Fibroblast of villous mesenchyme (primary cell): ENCODE measurements at regions not wholly inside any gene's neighbourhood (a gene's known extent, or its start where the extent isn't known, plus 50 kb on each side); places are given as distances from the start of the nearest gene placed in this dataset.

Experiments used
- DNase-seq: peaks from one replicate; pipeline ENCODE4 v3.0.0-alpha.2; 2010; ENCODE audit warnings: low read depth
- H3K4me3 ChIP-seq: 2 replicates; pipeline ENCODE4 v1.5.1; 2011; ENCODE audit warnings: low read depth, mild to moderate bottlenecking, low read length
- TF ChIP-seq, protein P1 (sequence below): IDR thresholded peaks from 2 replicates; pipeline ENCODE4 v1.5.1; 2012; ENCODE audit warnings: low read depth, mild to moderate bottlenecking, low read length; ENCODE audit not compliant: insufficient read depth

DNA sequence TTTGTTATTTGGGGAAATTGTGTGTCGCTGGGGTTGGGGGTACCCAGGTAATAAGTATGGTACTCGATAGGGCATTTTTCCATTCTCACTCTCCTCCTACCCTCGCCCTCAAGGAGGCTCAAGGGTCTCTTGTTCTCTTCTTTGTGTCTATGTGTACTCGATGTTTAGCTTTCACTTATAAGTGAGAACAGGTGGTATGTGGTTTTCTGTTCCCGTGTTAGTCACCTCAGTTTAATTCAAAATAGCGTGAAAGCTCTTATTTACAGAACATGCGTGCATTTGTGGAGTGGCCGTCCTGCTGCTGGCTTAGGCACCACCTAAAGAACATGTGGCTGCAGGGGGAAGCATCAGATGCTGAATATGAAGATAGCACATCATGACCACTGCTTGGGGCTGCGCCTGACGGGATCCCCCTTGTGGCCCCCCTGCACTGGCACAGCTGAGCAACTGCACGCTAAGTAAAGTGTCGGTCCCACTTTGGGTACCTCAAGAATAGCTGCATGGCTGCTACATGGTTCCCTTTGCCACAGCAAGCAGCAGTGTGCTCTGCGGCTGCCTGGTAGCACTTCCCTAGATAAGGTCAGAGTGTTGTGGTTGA lies 569.0 kb downstream of the DCDC2C start:
- no peak for DNase-seq
- TF ChIP-seq, protein P1, sequence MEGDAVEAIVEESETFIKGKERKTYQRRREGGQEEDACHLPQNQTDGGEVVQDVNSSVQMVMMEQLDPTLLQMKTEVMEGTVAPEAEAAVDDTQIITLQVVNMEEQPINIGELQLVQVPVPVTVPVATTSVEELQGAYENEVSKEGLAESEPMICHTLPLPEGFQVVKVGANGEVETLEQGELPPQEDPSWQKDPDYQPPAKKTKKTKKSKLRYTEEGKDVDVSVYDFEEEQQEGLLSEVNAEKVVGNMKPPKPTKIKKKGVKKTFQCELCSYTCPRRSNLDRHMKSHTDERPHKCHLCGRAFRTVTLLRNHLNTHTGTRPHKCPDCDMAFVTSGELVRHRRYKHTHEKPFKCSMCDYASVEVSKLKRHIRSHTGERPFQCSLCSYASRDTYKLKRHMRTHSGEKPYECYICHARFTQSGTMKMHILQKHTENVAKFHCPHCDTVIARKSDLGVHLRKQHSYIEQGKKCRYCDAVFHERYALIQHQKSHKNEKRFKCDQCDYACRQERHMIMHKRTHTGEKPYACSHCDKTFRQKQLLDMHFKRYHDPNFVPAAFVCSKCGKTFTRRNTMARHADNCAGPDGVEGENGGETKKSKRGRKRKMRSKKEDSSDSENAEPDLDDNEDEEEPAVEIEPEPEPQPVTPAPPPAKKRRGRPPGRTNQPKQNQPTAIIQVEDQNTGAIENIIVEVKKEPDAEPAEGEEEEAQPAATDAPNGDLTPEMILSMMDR = no peak
- no peak overlapping the region for H3K4me3 ChIP-seq

DNA sequence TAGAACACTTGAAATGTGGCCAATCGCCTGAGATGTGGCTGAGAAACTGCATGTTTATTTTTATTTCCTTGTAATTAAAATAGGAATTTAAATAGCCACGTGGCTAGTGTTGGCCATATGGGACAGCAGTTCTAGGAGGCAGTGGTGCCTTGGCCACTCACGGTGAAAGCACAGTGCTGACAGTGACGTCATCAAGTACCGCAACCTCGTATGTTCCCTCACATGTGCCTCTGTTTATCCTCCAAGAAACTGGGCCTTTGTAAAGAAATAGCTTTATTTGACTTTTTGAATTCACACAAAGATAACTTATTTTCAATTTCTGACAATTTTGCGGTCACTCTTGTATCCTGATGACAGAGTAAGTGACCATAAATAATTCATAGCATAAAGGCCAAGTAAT lies 575.0 kb downstream of the DCDC2C start:
- DNase-seq = no peak
- no peak overlapping the region for H3K4me3 ChIP-seq
- TF ChIP-seq, protein P1 = no peak

DNA sequence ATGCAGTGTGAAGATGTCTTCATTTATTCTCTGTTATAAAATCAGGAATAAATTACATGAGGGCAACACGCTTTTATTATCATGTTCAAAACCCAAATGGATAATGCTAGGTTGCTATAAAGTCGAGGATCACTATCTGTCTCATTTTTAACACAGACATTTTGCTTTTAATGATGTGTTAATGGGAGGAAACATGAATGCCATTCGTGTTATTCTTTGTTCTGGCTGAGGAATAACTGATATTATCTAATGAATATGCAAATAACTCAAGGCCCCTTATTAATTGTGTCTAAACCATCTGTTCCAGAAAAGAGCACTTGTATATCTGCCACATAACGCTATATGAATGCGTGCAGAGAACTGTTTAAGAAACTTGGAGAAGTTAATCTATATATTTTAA lies 576.1 kb downstream of the DCDC2C start:
- TF ChIP-seq, protein P1 = no peak
- DNase-seq = no peak
- no peak overlapping the region for H3K4me3 ChIP-seq

DNA sequence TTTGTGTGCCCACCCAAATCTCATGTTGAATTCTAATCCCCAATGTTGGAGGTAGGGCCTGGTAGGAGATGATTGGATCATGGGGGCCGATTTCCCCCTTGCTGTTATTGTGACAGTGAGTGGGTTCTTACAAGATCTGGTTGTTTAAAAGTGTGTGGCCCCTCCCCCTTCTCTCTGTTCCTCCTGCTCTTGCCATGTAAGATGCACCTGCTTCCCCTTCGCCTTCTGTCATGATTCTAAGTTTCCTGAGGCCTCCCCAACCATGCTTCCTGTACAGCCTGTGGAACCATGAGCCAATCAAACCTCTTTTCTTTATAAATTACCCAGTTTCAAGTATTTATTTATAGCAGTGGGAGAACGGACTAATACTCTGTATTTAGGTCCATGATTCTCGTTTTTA lies 588.1 kb downstream of the DCDC2C start:
- no peak for DNase-seq
- H3K4me3 ChIP-seq = no peak overlapping the region
- TF ChIP-seq, protein P1 = no peak

DNA sequence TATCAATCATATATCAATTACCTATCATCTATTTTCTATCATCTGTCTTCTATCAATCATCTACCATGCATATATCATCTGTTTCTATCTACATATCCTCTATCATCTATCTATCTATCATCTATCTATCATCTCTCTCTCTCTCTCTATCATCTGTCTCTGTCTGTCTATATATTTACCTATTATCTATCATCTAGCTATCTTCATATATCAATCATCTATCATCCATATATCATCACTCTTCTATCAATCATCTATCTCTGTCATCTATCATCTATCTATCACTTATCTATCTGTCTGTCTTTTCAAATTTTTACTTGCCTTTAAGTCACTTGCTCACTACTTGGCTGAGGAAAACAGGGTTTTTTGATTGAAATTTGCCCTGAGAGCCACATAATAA lies 592.3 kb downstream of the DCDC2C start:
- no peak for DNase-seq
- TF ChIP-seq, protein P1 = no peak
- no peak overlapping the region for H3K4me3 ChIP-seq

DNA sequence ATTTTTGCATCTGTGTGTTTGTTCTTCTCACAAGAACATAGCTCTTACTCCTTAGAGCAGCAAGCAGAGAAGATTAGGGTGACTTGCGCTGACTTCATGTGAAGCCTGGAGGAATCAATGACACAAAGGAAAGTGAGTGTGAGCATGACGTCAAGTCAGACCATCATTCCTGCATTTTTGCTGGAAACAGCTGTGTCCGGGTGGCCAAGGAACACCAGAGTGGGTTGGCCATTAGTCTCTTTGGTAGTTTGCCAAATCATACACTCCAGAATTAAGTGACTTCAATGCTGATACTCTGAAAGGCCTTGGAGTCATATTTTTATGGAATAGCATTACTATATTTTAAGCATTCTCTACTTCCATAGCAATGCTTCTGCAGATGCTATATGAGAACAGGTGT lies 597.2 kb downstream of the DCDC2C start:
- H3K4me3 ChIP-seq = no peak overlapping the region
- DNase-seq = no peak
- TF ChIP-seq, protein P1 = no peak

DNA sequence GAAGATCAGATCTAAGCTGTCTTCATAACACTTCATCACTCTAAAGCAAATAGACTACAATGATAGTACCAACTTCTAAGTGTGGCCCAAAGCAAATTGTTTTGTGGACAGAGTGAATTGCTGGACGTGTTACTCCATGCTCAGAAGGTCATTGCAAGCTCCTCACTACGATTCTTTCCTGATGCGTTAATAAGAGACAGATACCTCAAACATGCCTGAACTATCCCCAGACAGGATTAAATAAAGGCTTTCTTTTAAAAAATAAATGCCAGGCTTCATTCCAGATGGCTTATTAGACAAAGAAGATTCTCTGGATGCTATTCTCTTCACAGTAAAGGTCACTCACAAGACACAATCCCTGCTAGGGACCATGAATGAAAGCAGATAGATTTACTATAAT lies 621.2 kb downstream of the DCDC2C start:
- H3K4me3 ChIP-seq = no peak overlapping the region
- no peak for DNase-seq
- TF ChIP-seq, protein P1 = no peak
